ENCODE measurements at regions not wholly inside any gene's neighbourhood (a gene's known extent, or its start where the extent isn't known, plus 50 kb on each side); places are given as distances from the start of the nearest gene placed in this dataset.

DNA sequence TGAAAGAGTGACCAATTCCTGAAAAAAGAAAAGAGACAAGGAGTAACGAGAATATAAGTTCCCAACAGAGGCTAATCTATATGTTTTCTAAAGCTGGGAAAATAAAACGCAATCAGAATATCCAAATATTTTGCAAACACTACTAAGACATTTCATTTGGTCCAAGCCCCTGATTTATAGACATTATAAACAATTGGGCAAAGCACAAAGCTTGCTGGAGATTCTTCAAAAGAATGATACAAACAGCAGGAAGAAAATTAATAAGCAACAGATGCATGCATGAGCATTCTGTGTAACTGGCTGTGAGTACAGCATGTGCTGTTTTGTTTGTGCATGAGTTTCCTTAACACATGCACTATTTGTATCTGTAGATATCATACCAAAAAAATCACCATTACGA, 552.9 kb downstream of the LTN1 start:
- ChIA-PET CTCF (no interaction called here), POLR2A (no interaction called here)
- TF ChIP-seq, protein P1, sequence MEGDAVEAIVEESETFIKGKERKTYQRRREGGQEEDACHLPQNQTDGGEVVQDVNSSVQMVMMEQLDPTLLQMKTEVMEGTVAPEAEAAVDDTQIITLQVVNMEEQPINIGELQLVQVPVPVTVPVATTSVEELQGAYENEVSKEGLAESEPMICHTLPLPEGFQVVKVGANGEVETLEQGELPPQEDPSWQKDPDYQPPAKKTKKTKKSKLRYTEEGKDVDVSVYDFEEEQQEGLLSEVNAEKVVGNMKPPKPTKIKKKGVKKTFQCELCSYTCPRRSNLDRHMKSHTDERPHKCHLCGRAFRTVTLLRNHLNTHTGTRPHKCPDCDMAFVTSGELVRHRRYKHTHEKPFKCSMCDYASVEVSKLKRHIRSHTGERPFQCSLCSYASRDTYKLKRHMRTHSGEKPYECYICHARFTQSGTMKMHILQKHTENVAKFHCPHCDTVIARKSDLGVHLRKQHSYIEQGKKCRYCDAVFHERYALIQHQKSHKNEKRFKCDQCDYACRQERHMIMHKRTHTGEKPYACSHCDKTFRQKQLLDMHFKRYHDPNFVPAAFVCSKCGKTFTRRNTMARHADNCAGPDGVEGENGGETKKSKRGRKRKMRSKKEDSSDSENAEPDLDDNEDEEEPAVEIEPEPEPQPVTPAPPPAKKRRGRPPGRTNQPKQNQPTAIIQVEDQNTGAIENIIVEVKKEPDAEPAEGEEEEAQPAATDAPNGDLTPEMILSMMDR (IDR thresholded peaks at IDR 0.05; ENCODE audit: control extremely low read depth, extremely low read depth, low read depth, missing control alignments) = no peak
- DNase-seq (ENCODE audit: extremely low spot score) = no peak

DNA sequence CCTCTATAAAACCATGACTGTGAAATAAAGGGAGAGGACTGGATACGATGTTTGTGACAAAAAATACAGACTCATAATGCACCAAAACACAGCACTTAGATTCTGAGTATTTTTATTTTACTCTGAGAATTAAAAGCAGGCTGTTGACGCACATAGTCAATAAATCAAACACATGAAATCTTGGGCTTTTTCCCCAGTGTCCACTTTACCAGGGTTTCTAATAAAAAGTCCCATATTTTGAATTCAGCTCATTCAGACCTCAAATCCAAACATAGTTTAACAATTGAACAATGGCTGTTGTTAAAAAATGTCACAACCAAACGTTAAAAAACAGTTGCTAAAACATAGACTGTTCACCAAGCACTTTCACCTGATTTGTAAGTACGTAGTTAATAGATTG, 553.4 kb downstream of the LTN1 start:
- ChIA-PET POLR2A (no interaction called here), CTCF (no interaction called here)
- DNase-seq (ENCODE audit: extremely low spot score) = no peak
- TF ChIP-seq, protein P1 (IDR thresholded peaks at IDR 0.05; ENCODE audit: control extremely low read depth, extremely low read depth, low read depth, missing control alignments) = no peak

DNA sequence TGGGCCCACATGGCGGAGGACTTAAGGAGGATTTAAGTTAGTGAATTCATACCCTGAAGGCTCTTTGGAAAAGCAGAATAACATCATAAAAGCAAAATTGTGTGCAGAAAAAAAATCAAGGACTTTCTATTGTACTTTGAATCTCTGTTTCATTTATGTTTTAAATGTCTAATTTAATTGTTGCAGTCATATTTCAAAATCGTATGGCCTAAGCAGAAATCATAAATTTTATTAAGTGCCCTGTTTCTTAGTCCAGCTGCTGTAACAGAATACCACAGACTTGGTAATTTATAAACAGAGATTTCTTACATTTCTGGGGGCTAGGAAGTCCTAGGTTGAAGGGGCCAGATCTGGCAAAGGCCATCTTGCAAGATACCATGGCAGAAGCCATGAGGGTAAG, 555.6 kb downstream of the LTN1 start:
- TF ChIP-seq, protein P1 (IDR thresholded peaks at IDR 0.05; ENCODE audit: control extremely low read depth, extremely low read depth, low read depth, missing control alignments) = no peak
- no peak for DNase-seq (ENCODE audit: extremely low spot score)
- CTCF ChIA-PET = no interaction called here
- POLR2A ChIA-PET = no interaction called here

DNA sequence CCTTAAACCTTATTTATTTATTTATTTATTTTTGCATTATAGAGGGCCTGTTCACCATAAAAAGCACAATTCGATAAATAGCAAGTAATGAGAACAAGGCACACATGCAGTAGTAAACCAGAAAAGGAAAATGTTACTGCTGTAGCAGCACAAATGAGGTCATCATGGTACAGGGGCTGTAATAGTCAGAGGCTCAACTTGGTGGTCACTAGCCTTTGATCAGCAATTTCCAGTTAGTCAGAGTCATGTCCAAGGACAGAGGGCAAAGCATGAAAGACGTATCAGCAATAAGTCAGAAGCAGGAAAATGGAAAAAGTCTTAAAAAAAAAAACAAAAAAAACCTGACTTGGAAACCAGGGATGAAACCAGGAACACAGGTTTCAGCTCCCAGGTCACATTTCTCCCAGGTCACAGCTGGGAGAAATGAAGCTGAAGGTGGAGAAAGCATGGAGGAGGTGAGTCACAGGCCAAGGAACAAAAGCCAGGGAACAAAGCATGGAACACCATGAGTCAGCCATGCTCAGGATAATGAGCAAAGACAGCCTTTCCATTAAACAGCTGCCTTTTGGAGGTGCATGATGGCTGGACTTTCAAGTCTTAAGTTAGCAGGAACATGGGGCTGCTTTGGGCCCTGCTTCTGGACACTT, 556.3 kb downstream of the LTN1 start:
- no peak for DNase-seq (ENCODE audit: extremely low spot score)
- POLR2A ChIA-PET = no interaction called here
- CTCF ChIA-PET = no interaction called here
- TF ChIP-seq, protein P1 (IDR thresholded peaks at IDR 0.05; ENCODE audit: control extremely low read depth, extremely low read depth, low read depth, missing control alignments) = no peak

DNA sequence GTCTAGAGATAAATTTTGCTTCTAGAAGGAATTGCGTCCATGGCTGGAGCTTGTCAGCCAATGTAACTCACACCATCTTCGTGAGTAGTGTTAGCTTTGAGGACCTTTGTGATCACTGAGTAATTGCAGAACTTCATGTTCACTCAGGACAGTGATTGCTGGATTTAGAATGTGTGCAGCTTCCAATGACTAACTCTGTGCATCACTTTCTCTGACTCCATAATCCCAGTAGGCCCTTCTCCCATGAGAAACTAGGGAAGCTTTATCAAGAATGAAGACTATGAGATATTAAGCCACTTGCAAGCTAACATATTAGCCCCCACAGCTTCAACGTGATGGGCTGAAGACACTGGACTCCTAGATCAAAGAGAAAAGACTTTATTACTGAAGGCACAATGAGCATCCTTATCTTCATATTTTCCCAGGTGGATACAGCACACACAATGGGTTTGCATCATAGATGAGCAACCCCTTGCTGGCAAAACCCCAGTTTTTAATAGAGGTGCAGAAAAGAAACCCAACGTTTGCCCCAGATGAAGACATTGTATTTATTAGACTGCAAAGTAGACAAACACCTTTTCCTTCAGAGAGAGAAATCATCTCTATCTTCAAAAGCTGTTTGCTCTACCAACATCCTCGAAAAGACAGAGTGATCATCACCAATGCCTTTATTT, 561.0 kb downstream of the LTN1 start:
- TF ChIP-seq, protein P1 (IDR thresholded peaks at IDR 0.05; ENCODE audit: control extremely low read depth, extremely low read depth, low read depth, missing control alignments) = no peak
- DNase-seq (ENCODE audit: extremely low spot score) = no peak
- POLR2A ChIA-PET = no interaction called here
- CTCF ChIA-PET = interaction anchor here (0.8 to 0.9 kb wide), 2 partner anchors 9 kb away, joined by 3 to 4 read pairs; no protein-coding TSS in a partner anchor

DNA sequence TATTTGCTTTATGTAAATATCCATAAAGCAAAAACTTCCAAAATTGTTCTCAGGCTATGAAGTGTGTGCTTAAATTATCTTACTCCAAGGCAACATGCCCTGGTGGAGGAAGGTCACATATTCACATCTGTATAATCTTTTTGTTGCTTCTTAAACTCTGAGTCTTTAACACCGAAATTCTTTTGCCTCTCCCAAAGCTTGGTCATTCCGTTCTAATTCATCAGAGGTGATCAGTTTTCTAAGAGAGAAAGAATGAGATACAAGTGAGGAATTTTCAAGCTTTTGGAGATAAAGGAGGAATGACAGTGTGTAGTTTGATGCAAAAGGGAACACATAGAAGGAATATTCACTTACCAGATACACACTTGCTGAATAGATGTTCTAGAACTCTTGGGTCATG, 561.7 kb downstream of the LTN1 start:
- TF ChIP-seq, protein P1 (IDR thresholded peaks at IDR 0.05; ENCODE audit: control extremely low read depth, extremely low read depth, low read depth, missing control alignments) = no peak
- ChIA-PET POLR2A (no interaction called here), CTCF (interaction anchor here (0.8 to 0.9 kb wide), 2 partner anchors 8 to 10 kb away, joined by 3 to 4 read pairs; no protein-coding TSS in a partner anchor)
- no peak for DNase-seq (ENCODE audit: extremely low spot score)
